Epithelial cell of esophagus (primary cell): ENCODE measurements at regions not wholly inside any gene's neighbourhood (a gene's known extent, or its start where the extent isn't known, plus 50 kb on each side); places are given as distances from the start of the nearest gene placed in this dataset.

ENCODE experiments used
- DNase-seq: peaks from one replicate; pipeline ENCODE4 v3.0.0; 2010; ENCODE audit warnings: low read depth
- H3K4me3 ChIP-seq: 2 replicates; pipeline ENCODE4 v1.5.1; 2011; ENCODE audit warnings: mild to moderate bottlenecking, low read length, control low read depth
- TF ChIP-seq, protein P1 (sequence below): IDR thresholded peaks from 2 replicates; pipeline ENCODE4 v1.5.1; 2011; ENCODE audit warnings: low read depth, mild to moderate bottlenecking, low read length, control low read depth, inconsistent platforms; ENCODE audit not compliant: insufficient read depth; ENCODE audit errors: missing control alignments

DNA sequence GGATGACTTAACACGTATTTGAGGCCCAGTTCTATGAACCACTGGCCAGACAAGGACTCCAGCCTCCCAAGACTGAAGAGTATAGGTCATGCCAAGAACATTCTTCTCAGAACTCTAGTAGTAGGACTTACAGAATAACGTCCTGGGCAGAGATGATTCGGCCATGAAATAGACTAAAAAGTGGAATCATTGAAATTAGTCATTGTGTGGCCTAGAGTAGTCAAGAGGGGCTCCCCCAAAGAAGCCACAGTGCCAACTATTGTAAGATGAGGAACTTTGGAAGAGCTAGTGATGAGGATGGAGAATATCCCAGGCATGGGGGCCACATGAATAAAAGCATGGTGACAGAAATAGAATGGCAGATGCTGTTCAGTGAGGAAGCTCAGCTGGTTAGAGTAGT is 101.1 kb downstream of the TRIB2 start:
- H3K4me3 ChIP-seq, result no peak overlapping the region
- TF ChIP-seq, protein P1, sequence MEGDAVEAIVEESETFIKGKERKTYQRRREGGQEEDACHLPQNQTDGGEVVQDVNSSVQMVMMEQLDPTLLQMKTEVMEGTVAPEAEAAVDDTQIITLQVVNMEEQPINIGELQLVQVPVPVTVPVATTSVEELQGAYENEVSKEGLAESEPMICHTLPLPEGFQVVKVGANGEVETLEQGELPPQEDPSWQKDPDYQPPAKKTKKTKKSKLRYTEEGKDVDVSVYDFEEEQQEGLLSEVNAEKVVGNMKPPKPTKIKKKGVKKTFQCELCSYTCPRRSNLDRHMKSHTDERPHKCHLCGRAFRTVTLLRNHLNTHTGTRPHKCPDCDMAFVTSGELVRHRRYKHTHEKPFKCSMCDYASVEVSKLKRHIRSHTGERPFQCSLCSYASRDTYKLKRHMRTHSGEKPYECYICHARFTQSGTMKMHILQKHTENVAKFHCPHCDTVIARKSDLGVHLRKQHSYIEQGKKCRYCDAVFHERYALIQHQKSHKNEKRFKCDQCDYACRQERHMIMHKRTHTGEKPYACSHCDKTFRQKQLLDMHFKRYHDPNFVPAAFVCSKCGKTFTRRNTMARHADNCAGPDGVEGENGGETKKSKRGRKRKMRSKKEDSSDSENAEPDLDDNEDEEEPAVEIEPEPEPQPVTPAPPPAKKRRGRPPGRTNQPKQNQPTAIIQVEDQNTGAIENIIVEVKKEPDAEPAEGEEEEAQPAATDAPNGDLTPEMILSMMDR, result no peak
- no peak for DNase-seq

DNA sequence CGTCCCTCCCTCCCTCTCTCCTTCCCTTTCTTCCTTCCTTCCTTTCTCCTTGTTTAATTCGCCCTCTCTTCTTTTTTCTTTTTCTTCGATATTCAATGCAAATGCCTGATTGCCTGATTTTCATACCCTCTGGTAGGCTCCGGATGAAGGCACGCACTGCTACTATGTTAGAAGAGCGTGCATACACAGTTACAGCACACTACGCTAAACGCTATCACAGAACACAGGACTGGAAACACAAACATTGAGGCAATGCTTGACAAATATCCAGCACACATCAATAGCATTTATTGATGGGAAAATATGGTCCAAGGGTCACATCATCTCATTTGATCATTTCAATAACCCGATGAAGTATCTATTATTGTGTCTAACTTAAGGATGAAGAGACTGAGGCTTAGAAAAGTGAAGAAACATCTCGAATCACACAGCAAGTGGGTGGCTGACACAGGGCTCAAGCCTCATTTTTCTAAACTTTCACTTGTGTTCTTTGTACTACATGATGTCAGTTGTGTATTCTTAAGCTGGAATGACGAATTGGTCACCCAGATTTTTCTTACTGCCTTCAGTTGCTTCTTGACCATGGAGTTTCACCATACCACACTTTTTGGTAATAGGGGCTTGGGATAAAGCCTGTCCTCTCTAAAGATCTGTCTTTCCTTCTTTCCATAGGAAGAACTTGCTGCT is 101.8 kb downstream of the TRIB2 start:
- DNase-seq, result no peak
- H3K4me3 ChIP-seq, result no peak overlapping the region
- TF ChIP-seq, protein P1, result no peak

DNA sequence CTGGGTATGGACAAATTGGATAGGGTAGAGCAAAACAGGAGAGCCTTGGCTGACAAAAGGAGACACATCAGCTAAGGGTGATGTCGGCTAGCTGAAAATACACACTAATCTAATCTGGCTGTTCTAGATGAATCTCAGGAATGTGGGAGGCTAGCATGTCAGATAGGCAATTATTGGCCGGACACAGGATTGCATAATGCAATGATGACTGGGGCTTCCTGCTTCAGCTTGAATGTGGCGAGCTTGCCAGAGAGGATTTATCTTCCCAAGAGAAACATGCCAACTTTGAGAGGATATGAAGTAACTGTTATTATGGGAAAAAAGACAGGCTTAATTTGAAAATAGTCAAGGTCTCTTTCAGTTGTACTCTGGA is 102.4 kb downstream of the TRIB2 start:
- H3K4me3 ChIP-seq, result no peak overlapping the region
- TF ChIP-seq, protein P1, result no peak
- peak; percentile 95 for DNase-seq

DNA sequence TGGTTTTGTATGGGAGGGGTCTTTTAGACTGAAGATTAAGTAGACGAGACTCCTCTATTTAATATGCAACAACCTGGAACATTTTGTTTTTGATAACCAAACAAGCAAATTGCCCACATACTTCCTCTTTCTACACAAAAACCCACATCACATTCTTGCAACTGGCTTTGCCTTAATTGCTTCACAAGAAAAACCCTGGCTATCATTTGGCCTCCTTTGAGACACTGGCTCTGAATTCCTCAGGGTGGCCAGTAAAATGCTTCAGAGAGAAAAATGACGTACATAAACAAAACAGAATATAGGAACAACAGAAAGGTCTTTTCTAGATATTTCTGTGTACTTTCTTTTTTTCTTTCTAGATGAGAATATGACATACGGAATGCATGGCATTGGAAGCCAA is 103.0 kb downstream of the TRIB2 start:
- DNase-seq, result no peak
- H3K4me3 ChIP-seq, result no peak overlapping the region
- TF ChIP-seq, protein P1, result no peak

DNA sequence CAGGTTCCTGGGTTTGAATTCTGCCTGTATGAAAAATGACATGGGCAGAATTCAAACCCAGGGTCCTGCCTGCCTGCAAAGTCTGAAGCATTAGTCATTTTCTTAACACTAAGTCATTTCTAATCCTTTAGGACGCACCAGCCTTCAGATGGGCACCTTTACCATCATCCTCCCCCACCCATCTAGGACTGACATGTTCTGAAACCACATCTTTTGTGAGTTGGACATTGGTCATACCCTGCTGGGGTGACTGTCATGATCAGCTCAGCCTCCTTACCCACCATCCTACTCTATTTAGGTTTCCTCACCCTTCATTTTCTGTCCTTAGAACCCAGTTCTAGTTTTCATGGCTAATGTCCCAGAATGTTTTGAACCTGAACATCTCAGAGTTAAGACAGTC is 104.9 kb downstream of the TRIB2 start:
- no peak overlapping the region for H3K4me3 ChIP-seq
- TF ChIP-seq, protein P1, result no peak
- DNase-seq, result peak; percentile 20

DNA sequence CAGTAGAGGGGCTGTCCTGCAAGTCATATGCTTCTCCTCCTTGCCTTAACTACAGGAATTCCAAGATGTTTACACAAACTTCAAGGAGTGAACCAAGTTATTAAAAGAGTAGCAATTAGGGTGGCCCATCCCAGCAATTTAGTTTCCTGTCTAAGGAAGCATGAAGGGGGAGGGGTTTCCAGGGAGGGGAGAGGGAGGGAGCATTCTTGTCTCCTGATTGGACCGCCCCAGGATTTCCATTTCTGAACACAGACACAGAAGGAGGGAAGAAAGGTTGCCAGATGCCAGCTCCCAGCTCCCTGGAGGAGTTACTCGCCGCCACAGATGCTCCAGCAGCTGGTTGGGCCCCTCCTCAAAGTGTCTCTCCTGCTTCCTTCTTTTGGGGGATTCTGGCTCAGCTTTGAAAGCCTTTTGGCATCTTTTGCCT is 107.6 kb downstream of the TRIB2 start:
- DNase-seq, result no peak
- TF ChIP-seq, protein P1, result no peak
- no peak overlapping the region for H3K4me3 ChIP-seq

DNA sequence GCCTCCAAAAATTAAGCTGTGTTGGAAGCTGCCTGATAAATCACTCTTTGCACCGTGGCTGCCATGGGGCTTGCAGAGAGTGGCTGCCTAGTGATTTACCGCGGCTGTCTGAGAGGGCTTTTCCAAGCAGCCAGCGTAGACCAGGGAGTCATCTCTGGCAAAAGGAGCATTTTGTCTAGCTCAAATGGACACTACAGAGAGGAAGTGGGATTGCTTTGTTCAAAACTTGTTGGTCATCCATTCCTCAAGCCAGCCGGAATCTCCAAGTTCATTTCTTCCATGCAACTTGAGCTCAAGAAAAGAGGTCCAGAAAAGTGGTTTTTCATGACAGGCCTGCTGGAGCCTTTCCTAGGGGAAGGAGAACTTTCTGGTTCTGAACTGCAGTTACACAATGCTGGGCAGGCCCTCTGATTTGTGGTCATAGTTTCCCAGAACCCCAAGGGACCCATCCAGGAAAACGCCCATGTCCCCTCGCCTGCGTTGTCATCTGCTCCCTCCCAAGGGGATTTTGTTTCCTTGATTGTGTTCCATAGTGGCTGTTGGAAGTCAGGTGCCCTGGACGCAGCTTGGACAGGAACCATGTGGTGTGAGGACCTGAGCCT is 108.1 kb downstream of the TRIB2 start:
- DNase-seq, result no peak
- TF ChIP-seq, protein P1, result no peak
- no peak overlapping the region for H3K4me3 ChIP-seq
